Hematopoietic multipotent progenitor cell treated with erythropoietin and hydrocortisone succinate and interleukin-3 and kit ligand, for 4 days (in vitro differentiated cells): ENCODE measurements at regions not wholly inside any gene's neighbourhood (a gene's known extent, or its start where the extent isn't known, plus 50 kb on each side); places are given as distances from the start of the nearest gene placed in this dataset.
"Not testable (repeated sequence)": the region's sequence is repeated elsewhere in the genome, so short reads cannot be mapped to it uniquely, and the experiment has no call there.

Experiments used
- DNase-seq: peaks from one replicate; pipeline ENCODE4 v3.0.0-alpha.2; 2015

DNA sequence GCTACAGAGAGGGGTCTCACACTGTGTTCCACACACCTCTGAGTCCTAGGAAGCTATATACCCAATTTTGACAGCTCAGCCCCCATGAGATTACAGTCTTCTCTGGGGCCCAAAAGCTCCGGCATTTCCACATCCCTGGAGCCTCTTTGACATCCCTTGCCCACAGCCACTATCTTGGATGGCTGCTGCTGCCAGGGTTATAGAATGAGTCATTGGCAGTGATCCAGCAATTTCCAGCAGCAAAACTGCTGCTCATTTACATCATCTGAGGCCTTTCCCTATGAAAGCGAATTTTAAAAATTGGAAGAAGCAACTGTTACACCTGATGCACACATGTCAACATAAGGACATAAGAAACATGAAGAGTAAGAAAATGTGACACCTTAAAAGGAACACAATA is 590.7 kb downstream of the MEI4 start:
- no peak for DNase-seq

DNA sequence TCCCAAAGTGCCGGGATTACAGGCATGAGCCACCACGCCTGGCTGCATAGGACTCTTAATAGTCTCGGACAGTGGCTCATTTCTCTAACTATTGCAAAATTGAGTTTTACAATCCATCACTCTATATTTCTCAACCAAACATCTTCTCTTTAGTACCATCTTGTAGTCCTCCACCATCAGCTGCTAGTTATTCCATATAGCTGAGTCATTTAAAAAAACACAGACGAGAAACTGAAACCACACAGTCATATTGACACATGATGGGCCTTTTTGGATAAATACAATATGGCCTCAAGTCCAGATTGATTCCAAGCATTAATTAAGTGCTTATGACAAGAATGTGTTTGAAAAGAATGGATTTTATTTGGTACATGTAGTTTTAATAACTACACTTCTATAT is 599.1 kb downstream of the MEI4 start:
- no peak for DNase-seq

DNA sequence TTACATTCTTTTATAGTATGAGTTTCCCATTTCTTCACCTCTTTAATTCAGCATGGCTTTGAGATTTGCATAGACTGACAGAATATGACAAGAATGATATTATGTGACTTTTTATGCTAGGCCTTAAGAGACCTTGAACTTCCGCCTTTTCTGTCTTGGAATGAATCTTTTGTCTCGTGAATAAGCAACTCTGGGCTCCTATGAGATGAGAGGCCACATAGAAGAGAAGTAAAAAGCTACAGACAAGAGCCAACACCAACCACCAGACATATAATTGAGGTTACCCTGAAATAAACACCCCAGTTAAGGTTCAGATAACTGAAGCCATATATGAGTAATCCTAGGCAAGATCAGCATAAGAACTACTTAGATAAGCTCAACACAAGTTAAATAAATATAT is 600.8 kb downstream of the MEI4 start:
- DNase-seq, result no peak

DNA sequence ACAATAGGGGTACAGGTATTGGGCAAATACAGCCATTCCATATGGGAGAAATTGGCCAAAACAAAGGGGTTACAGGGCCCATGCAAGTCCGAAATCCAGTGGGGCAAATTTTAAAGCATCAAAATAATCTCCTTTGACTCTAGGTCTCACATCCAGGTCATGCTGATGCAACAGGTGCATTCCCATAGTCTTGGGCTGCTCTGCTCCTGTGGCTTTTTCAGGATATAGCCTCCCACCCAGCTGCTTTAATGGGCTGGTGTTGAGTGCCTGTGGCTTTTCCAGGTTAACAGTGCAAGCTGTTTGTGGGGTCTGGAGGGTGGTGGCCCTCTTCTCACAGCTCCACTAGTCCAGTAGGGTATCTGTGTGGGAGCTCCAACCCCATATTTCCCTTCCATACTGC is 607.1 kb downstream of the MEI4 start:
- DNase-seq, result no peak

DNA sequence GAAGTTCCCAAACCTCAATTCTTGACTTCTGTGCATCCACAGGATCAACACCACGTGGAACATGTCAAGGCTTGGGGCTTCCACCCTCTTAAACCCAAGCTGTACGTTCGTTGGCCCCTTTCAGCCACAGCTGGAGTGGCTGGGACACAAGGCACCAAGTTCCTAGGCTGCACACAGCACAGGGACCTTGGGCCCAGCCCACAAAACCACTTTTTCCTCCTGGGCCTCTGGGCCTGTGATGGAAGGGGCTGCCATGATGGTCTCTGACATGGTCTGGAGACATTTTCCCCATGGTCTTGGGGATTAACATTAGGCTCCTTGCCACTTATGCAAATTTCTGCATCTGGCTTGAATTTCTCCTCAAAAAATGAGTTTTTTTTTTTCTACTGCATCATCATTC is 606.9 kb upstream of the IRAK1BP1 start:
- DNase-seq, result not testable (repeated sequence)

DNA sequence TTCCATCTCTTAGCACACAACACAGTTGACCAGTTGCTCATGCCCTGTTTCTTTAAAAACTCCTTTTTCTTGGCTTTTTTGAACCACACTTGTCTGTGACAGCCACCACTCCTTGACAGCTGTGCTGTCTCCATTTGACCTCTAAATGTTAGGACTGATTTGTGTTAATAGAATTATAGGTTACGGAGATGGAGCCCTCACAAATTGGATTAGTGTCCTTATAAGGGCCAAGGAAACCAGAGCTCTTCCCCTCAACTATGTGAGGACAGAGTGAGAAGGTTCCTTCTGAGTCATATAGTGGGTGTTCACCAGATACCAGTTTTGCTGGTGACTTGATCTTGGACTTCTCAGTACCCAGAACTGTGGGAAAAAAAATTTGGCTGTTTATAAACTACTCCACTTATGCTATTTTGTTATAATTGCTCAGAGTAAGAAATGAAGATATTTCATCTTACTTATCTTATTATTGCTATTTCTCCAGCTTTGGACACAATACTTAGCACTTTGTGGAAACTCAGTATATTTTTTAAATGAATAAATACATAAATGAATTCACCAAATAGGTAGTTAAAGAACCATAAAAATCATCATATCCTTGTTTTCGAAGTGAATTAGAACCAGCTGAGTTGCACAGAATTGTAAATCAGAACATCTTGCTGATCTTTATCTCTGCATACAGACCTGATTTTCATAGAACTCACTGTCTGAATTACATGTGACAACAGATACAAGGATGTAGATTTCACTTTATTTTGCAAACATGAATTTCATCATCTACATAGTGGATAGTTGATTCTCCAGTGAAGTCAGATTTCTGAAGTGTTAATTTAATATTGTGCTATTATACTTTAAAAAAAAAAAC is 598.5 kb upstream of the IRAK1BP1 start:
- DNase-seq, result no peak

DNA sequence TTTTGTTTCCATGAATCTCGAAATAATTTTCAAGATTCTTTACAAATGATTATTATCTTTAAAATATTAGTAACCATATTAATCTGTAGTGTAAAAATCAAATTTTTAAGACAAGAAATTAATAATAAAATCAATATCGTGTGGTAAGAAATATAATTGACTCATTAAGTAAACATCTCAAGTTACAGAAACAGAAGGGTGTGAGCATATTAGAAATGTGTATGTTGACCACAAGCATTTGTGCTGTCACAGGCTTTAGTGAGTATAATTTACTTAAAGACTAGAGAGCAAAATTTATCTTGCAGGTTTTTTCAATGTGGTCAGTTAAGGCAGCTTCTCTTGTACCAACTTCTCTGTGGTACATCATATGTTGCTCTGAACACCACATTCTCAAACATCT is 566.5 kb upstream of the IRAK1BP1 start:
- DNase-seq, result no peak

DNA sequence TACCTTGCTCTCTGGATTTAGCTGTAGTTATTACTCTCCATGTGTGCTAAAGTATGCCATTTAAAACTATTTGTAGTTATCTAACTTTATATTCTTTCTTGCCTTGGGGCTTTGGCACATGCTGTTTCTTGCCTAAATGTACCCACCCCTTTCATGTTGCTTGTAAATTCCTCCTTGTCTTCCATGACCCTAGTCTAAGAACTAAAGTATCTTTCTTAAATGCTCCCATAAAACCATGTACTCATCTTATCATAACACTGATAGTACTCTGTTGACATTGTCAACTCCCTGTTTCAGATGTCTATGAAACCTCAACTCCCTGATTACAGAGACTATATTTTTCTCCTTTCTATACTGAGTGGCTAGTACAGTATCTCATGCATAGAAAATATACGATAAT is 564.9 kb upstream of the IRAK1BP1 start:
- no peak for DNase-seq

DNA sequence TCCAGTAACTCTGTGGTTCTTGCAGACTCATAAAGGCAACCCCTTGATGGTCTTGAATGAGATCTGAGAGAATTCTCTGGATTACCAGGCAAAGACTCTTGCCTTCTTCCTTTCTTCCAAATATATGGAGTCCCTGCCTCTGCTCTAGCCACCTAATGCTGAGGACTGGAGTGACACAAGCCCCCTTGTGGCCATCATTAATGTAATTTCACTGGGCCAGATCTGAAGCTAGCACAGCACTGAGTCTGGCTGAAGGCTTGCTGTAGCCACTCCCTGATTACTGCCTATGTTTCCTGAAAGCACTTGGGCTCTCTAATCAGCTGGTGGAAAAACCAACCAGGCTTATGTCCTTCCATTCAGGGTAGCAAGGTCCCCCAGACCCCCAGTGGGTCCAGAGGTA is 559.3 kb upstream of the IRAK1BP1 start:
- peak; percentile 26 for DNase-seq

DNA sequence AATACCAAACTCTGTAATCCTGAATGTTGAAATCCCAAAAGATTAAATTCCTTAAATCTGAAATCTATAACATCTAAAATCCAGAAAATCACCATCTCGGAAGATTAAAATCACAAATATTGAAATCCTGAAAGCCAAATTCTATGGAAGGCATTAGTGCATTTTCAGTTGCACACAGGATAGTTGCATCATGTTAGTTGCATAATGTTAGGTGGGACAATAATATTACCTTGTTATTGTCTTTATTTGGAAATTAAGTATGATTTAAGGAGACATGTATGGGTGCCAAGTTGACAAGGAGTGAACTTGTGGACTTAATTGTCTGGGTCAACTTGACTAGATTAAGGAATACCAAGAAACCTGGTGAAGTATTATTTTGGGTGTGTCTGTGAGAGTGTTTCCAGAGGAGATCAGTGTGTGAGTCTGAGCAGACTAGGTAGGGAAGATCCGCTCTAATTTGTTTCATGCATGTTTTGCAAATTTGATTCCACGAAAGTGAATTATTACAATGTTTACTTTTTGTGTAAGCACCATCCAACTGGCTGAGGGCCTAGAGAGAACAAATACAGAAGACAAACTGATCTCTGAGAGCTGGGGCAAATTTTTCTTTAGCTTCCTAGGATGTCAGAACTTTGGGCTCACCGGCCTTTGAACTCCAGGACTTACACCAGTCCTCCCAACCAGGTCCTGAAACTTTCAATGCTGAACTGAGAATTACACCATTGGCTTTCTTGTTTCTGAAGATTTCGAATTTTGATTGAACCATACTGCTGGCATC is 545.1 kb upstream of the IRAK1BP1 start:
- no peak for DNase-seq

DNA sequence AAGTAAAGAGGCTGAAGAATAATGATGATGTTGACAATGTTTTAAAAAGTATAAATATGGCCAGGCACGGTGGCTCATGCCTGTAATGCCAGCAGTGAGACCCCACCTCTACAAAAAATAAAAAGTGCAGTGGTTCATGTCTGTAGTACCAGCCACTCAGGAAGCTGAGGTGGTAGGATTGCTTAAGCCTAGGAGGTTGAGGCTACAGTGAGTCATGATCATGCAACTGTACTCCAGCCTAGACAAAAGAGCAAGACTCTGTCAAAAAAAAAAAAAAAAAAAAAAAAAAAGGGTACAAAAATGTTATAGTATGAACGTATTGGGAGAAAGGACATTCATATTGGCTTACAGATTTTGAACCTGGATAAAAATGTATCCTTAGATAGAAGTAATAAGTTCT is 543.1 kb upstream of the IRAK1BP1 start:
- no peak for DNase-seq

DNA sequence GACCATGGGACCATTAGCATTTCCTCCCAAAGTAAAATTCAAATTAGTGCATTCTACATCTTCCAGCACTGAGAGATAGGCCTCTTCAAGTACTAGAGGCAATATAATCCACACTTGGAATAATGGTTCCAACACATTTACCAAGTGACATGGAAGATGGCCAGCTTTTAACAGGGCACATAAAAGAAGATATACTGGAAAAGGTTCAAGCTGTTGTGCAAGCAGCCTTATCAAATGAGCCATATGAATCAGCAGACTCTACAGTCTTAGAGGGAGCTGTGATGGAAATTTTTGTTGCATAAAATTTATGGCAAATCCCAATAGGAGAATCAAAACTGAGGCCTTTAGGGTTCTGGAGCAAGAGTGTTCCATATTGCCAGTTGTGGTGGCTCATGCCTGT is 526.6 kb upstream of the IRAK1BP1 start:
- DNase-seq, result no peak

DNA sequence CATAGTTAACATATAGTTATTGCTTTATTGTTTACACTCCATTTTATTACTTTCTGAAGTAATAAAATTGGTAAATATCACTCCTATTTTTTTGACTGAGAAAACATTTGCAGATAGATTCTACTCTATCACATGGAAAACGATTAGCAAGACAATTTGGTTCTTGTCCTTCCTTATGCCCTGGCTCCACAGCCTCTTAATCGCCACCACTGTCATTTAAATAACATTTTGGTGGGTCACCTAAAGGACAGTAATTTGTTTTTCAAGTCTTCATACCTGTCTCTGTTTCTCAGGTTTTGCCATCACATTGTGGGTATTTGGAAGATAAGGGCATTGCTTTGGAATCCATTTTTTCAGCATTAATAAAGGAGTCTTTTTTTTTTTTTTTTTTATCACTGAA is 521.5 kb upstream of the IRAK1BP1 start:
- DNase-seq, result no peak

DNA sequence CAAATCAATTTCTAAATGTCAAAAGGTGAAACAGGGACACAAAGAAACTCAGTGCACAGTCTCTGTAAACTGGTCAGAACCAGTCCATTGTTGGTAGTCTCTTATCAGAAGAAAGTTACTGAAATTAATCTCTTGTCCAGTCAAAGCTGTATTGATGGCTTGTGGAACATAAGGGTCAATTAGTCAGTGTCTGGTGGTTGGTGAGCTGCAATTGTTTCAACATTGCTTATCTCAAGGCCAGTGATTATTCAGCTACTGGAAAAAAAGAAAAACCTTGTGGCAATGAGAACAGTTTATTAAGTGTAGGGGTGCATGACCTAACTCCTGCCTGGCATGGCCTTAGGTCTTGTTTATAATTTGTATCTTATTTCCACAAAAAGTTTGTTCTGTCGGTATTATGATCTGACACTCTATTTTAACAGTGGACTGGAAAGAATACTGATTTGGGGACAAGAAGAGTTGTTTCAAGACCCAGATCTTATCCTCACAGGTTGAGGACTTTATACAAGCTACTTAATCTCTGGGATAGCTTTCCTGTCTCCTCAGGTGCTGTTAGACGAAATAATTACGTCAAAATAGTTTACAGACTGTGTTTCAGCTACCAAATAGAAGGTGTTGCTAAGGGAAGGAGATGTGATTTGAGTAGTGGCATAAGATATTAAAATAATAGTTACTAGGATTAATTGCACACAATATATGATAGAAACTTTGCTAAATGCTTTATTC is 520.0 kb upstream of the IRAK1BP1 start:
- DNase-seq, result no peak

DNA sequence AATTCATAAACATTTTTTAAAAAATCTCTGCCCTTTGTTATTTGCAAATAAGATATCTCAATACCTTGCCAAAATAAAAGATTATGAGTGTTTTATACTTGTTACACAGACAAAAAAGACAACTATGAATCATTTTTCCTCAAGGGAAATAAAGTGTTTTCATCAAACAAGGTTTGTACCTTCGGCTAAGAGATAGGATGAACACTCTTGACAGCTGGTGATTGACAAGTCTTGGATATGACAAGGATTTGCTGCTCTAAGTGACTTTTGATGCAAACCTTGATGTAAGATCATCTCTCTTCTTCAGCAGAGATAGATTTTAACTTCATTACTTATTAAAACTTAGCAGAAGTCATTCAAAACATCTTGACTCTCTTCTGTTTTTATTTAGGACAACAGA is 514.3 kb upstream of the IRAK1BP1 start:
- no peak for DNase-seq

DNA sequence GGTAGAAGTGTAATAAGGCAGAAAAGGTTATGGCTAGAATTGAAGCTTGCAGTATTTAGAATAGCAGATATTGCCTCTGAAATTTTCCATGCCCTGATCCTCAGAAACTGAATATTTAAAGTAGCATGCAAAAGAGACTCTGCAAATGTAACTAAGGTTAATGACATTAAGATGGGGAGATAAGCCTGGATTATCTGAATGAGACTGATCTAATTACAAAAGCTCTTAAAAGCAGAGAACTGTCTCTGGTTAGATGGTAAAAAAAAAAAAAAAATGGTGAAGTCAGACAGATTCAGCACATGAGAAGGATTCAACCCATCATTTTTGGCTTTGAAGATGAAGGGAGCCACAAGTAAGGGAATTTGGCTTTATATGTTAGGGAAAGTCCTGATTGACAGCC is 503.7 kb upstream of the IRAK1BP1 start:
- no peak for DNase-seq

DNA sequence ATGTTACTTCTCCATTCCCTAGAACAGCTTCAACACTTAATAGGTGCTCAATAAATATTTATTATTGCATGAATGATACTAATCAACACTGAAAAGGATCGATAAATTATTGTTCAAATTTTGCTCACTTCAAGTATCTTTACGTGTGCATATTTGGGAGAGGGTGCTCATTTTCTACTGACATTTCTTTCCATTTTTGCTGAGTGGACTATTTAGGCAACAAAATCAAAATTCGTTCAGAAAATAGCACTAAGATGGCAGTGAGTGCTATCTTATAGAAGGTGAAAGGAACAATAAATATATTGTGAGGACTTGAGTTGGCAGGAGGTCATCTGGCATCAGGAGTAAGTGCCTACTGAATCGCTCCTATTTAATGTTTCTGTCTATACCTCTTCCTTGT is 501.9 kb upstream of the IRAK1BP1 start:
- DNase-seq, result no peak

DNA sequence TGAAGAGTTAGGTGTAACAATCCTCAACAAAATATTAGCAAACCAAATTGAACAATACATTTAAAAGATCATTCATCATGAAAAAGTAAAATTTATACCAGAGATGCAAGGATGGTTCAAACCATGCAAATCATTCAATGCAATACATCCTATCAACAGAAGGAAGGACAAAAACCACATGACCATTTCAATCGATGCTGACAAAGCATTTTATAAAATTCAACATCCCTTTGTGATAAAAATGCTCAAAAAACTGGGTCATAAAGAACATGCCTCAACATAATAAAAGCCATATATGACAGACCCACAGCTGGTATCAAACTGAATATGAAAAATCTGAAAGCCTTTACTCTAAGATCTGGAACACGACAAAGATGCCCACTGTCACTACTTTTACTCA is 490.3 kb upstream of the IRAK1BP1 start:
- no peak for DNase-seq

DNA sequence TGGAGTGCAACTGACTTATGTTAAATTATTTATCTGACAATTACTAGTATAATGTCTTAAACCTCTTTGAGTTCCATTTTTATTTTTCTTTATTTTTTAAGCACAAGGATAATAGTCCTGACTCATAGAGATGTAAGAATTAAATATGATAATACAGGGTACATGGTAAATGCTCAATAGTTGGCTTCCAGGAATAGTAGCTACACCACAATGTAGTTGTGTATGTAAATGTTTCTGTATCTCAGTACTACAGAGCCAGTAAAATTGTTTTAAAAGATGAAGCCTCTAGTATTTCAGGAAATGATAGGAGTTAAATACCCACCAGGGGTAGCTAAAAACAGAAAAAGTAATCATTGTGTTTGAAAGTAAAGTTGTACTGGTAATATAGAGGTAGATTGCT is 487.4 kb upstream of the IRAK1BP1 start:
- no peak for DNase-seq

DNA sequence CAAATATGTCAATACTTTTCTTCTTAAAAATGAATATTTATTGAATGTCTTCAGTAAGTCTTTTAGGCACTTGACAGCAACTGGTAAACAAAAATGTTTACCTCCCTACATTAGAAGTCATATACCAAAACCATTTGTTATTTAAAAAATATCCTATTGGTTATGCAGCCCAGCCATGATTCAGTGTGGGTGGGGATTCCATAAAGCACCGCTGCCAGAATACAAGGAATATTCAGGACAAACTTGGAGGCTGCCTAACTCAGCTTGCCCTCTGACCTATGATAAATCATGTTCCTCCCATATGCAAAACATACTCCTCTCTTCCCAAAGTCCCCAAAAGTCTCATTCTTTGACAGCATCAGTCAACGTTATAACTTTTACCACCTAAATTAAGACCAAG is 486.8 kb upstream of the IRAK1BP1 start:
- no peak for DNase-seq

DNA sequence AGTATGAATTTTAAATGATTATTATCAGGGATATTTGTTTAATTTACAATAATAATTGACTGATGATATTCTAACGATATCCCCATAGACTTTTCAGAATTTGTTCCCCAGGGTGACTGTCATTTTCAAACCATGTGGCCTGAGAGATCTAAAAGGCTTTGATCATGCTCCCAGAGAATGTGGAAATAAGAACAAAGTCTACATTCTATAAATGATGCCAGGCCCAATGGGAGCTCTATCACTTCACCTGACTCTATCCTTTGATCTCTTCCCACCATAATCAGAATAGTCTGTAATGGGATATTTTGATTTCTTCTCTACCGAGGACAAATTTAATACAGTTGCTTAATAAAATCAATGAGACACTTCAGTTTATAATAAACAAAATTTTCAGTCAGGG is 483.4 kb upstream of the IRAK1BP1 start:
- no peak for DNase-seq

DNA sequence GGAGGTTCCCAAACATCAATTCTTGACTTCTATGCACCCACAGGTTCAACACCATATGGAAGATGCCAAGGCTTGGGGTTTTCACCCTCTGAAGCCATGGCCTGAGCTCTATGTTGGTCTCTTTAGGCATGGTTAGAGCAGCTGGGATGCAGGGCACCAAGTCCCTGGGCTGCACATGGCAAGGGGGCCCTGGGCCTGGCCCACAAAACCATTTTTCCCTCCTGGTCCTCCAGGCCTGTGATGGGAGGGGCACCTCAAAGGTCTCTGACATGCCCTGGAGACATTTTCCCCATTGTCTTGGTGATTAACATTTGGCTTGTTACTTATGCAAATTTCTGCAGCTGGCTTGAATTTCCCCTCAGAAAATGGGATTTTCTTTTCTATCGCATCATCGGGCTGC is 480.5 kb upstream of the IRAK1BP1 start:
- DNase-seq, result not testable (repeated sequence)

DNA sequence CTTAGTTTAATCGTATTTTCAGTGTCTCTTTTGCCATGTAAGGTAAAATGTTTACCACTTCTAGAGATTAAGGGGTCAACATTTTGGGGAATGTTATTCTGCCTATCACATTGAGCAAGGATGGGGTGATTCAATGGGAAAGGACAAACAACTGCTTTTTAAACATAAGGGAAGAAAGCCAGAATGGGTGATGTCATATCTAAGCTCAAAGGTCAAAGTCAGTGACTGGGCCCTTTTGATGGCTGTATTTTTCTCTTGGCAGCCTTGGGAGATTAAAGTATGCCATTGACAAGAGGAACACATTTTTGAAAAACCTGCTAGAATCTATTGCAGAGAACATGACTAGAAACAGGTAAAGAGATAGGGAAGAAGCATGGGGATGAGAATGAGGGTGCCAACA is 477.3 kb upstream of the IRAK1BP1 start:
- DNase-seq, result no peak

DNA sequence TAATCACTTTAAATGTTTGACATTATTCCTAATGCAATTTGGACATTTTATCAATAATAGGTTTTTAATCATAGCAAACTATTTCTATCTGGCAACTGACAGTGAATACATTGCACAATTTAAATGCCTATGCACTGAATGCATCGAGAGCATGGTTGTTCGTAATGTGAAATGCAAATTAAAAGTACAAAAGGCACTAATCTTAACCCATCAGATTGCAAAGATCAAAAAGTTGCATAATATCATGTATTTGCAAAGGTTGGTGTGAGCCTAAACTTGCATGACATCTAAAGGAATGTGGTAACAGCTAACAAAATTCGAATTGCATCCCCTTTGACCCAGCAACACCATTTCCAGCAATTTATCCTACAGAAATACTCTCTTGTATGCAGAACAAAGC is 469.9 kb upstream of the IRAK1BP1 start:
- no peak for DNase-seq
